ENCODE measurements at regions not wholly inside any gene's neighbourhood (a gene's known extent, or its start where the extent isn't known, plus 50 kb on each side); places are given as distances from the start of the nearest gene placed in this dataset.

DNA sequence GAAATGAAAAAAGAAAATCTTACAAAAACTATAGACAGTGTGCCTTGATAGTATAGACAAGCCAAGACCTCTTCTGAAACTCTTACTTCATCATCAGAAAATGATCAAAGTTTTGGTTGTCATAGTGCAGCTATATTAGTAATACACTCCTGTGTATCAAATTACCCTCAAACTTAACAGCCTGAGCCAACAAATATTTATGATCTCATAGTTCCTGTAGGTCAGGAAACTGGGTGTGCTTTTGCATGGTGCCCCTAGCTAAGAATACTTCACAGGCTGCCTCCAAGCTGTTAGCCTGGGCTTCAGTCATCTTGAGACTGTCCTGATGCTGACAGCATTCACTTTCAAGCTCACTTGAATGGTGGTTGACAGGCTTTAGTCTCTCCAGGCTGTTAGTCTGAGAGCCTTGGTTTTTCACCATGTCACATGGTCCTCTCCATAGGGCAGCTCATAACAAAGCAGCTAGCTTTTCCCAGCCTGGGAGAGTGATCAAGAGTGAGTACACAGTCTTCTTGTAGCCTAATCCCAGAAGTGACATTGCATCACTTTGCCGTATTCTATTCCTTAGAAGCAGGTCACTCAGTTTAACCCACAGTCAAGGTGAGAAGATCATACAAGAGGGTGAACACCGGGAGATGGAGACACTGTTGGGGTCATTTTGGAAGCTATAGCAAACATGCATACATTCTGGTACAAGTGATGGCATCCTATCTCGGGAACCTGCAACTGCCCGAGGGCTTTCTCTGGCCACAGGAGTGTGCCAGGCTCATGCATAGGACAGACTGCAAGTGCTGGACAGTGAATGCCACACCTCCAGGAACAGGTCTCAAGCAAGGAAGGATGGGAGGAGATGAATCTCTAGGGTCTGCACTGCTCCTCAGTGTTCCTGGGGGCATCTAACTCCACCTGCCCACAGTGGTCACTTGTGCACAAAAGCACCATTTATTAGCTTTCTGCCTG, 173.4 kb upstream of the CADPS start:
- TF ChIP-seq ZNF121 (CRISPR knock-in tag; IDR thresholded peaks at IDR 0.05) (no peak), ZNF671 (CRISPR knock-in tag; IDR thresholded peaks at IDR 0.05) (no peak), TEAD1 (CRISPR knock-in tag; IDR thresholded peaks at IDR 0.05) (no peak), FOXK1 (CRISPR knock-in tag; IDR thresholded peaks at IDR 0.05) (no peak), NR3C1 (CRISPR knock-in tag; conservative IDR thresholded peaks at IDR 0.05; ENCODE audit: low read depth) (no peak), ATF1 (CRISPR knock-in tag; IDR thresholded peaks at IDR 0.05) (no peak), FOXP1 (CRISPR knock-in tag; IDR thresholded peaks at IDR 0.05; ENCODE audit: borderline replicate concordance) (no peak), CBFB (CRISPR knock-in tag; IDR thresholded peaks at IDR 0.05; ENCODE audit: low read depth) (no peak), GABPB1 (CRISPR knock-in tag; IDR thresholded peaks at IDR 0.05) (no peak), ZNF423 (CRISPR knock-in tag; IDR thresholded peaks at IDR 0.05) (no peak), HMGA2 (CRISPR knock-in tag; IDR thresholded peaks at IDR 0.05) (no peak), NR2C2 (CRISPR knock-in tag; IDR thresholded peaks at IDR 0.05) (no peak), KAT7 (CRISPR knock-in tag; IDR thresholded peaks at IDR 0.05; ENCODE audit: borderline replicate concordance) (no peak)
- TF ChIP-seq, protein P1, sequence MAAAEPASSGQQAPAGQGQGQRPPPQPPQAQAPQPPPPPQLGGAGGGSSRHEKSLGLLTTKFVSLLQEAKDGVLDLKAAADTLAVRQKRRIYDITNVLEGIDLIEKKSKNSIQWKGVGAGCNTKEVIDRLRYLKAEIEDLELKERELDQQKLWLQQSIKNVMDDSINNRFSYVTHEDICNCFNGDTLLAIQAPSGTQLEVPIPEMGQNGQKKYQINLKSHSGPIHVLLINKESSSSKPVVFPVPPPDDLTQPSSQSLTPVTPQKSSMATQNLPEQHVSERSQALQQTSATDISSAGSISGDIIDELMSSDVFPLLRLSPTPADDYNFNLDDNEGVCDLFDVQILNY (CRISPR knock-in tag; IDR thresholded peaks at IDR 0.05): no peak
- TF ChIP-seq, protein P2, sequence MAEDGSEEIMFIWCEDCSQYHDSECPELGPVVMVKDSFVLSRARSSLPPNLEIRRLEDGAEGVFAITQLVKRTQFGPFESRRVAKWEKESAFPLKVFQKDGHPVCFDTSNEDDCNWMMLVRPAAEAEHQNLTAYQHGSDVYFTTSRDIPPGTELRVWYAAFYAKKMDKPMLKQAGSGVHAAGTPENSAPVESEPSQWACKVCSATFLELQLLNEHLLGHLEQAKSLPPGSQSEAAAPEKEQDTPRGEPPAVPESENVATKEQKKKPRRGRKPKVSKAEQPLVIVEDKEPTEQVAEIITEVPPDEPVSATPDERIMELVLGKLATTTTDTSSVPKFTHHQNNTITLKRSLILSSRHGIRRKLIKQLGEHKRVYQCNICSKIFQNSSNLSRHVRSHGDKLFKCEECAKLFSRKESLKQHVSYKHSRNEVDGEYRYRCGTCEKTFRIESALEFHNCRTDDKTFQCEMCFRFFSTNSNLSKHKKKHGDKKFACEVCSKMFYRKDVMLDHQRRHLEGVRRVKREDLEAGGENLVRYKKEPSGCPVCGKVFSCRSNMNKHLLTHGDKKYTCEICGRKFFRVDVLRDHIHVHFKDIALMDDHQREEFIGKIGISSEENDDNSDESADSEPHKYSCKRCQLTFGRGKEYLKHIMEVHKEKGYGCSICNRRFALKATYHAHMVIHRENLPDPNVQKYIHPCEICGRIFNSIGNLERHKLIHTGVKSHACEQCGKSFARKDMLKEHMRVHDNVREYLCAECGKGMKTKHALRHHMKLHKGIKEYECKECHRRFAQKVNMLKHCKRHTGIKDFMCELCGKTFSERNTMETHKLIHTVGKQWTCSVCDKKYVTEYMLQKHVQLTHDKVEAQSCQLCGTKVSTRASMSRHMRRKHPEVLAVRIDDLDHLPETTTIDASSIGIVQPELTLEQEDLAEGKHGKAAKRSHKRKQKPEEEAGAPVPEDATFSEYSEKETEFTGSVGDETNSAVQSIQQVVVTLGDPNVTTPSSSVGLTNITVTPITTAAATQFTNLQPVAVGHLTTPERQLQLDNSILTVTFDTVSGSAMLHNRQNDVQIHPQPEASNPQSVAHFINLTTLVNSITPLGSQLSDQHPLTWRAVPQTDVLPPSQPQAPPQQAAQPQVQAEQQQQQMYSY (CRISPR knock-in tag; IDR thresholded peaks at IDR 0.05): no peak
- TF ChIP-seq, protein P3, sequence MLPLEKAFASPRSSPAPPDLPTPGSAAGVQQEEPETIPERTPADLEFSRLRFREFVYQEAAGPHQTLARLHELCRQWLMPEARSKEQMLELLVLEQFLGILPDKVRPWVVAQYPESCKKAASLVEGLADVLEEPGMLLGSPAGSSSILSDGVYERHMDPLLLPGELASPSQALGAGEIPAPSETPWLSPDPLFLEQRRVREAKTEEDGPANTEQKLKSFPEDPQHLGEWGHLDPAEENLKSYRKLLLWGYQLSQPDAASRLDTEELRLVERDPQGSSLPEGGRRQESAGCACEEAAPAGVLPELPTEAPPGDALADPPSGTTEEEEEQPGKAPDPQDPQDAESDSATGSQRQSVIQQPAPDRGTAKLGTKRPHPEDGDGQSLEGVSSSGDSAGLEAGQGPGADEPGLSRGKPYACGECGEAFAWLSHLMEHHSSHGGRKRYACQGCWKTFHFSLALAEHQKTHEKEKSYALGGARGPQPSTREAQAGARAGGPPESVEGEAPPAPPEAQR (CRISPR knock-in tag; IDR thresholded peaks at IDR 0.05): no peak
- TF ChIP-seq, protein P4, sequence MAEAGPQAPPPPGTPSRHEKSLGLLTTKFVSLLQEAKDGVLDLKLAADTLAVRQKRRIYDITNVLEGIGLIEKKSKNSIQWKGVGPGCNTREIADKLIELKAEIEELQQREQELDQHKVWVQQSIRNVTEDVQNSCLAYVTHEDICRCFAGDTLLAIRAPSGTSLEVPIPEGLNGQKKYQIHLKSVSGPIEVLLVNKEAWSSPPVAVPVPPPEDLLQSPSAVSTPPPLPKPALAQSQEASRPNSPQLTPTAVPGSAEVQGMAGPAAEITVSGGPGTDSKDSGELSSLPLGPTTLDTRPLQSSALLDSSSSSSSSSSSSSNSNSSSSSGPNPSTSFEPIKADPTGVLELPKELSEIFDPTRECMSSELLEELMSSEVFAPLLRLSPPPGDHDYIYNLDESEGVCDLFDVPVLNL (CRISPR knock-in tag; IDR thresholded peaks at IDR 0.05; ENCODE audit: borderline replicate concordance, low read depth): no peak
- TF ChIP-seq, protein P5, sequence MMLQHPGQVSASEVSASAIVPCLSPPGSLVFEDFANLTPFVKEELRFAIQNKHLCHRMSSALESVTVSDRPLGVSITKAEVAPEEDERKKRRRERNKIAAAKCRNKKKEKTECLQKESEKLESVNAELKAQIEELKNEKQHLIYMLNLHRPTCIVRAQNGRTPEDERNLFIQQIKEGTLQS (CRISPR knock-in tag; conservative IDR thresholded peaks at IDR 0.05): no peak
- TF ChIP-seq, protein P6, sequence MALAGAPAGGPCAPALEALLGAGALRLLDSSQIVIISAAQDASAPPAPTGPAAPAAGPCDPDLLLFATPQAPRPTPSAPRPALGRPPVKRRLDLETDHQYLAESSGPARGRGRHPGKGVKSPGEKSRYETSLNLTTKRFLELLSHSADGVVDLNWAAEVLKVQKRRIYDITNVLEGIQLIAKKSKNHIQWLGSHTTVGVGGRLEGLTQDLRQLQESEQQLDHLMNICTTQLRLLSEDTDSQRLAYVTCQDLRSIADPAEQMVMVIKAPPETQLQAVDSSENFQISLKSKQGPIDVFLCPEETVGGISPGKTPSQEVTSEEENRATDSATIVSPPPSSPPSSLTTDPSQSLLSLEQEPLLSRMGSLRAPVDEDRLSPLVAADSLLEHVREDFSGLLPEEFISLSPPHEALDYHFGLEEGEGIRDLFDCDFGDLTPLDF (CRISPR knock-in tag; IDR thresholded peaks at IDR 0.05): no peak
- H3K9me3 Mint-ChIP-seq: peaks cover 10% of the 10 kb centered on the region
- ChIA-PET CTCF (interaction anchor here (0.9 kb wide), 1 partner anchor 175 kb away, joined by 3 read pairs; no protein-coding TSS in a partner anchor), POLR2A (no interaction called here)
- H3K4me1 Mint-ChIP-seq: peaks cover 27% of the 10 kb centered on the region
- H3K27ac Mint-ChIP-seq: no peak overlapping the region
- peaks cover 6% of the 10 kb centered on the region for H3K36me3 Mint-ChIP-seq
- ATAC-seq (no peak), DNase-seq (ENCODE audit: low spot score) (no peak)
- H3K4me3 Mint-ChIP-seq: no peak overlapping the region
- no peaks in the 10 kb centered on the region for H3K27me3 Mint-ChIP-seq (ENCODE audit: low read depth)
